22Rv1 (cell line): ENCODE measurements at regions not wholly inside any gene's neighbourhood (a gene's known extent, or its start where the extent isn't known, plus 50 kb on each side); places are given as distances from the start of the nearest gene placed in this dataset.

ENCODE experiments used
- ZFX ChIP-seq: fragments of 450-650 bp; IDR thresholded peaks from 2 replicates; pipeline ENCODE4 v1.6.1; 2017; ENCODE audit warnings: antibody characterized with exemption, borderline replicate concordance
- TF ChIP-seq, protein P1 (sequence below): fragments of 450-650 bp; IDR thresholded peaks from 2 replicates; pipeline ENCODE4 v1.5.1; 2017; ENCODE audit warnings: mild to moderate bottlenecking

DNA sequence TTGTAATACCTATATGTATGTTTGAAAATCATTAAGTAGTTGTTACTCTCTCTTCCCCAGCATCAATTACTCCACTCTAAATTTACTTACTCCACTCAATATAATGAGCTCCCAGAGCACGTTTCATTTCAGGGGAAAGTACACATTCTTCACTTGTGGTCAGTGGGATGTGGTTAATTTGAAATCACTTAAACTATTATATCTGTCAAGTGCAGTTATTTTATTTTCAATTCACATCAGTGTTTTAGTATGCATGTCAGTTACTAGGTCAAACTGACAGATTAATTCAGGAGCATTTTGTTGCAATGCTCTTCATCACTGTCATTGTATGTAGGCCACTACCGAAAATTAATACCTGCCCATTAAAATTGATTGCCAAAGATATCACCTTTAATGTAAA lies 376.1 kb downstream of the ZIC4 start:
- TF ChIP-seq, protein P1, sequence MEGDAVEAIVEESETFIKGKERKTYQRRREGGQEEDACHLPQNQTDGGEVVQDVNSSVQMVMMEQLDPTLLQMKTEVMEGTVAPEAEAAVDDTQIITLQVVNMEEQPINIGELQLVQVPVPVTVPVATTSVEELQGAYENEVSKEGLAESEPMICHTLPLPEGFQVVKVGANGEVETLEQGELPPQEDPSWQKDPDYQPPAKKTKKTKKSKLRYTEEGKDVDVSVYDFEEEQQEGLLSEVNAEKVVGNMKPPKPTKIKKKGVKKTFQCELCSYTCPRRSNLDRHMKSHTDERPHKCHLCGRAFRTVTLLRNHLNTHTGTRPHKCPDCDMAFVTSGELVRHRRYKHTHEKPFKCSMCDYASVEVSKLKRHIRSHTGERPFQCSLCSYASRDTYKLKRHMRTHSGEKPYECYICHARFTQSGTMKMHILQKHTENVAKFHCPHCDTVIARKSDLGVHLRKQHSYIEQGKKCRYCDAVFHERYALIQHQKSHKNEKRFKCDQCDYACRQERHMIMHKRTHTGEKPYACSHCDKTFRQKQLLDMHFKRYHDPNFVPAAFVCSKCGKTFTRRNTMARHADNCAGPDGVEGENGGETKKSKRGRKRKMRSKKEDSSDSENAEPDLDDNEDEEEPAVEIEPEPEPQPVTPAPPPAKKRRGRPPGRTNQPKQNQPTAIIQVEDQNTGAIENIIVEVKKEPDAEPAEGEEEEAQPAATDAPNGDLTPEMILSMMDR, result no peak
- no peak for TF ChIP-seq ZFX
